ENCODE measurements at regions not wholly inside any gene's neighbourhood (a gene's known extent, or its start where the extent isn't known, plus 50 kb on each side); places are given as distances from the start of the nearest gene placed in this dataset.

- no peak for TF ChIP-seq CTCF (IDR thresholded peaks at IDR 0.05)
- no peak for TF ChIP-seq POLR2A (IDR thresholded peaks at IDR 0.05)
Measured at GRCh38 chr6:92748131-92748530, 671.2 kb downstream of the EPHA7 start.
